ENCODE measurements at regions not wholly inside any gene's neighbourhood (a gene's known extent, or its start where the extent isn't known, plus 50 kb on each side); places are given as distances from the start of the nearest gene placed in this dataset.
"Not testable (repeated sequence)": the region's sequence is repeated elsewhere in the genome, so short reads cannot be mapped to it uniquely, and the experiment has no call there.

DNA sequence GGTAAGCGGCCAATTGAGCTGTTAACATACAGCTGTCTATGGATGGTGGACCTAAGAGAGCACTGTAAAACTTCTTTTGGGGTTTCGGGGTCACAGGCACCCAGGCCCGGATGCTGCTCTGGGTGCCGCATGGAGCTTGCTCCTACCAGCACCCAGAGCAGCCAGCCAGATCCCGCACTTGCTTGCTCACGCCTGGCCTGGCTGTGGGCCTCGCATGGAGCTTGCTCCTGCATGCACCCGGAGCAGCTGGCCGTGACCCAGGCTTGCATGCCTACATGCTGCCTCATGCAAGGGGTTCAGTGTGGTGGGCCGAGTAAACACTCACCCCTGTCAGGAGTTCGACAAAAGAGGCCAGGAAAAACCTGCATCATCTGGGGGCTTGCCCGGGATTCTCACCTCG lies 896.9 kb downstream of the SORCS1 start:
- Mint-ChIP-seq H3K27me3 (ENCODE audit: low read depth) (no peaks in the 10 kb centered on the region), H3K4me3 (no peak overlapping the region), H3K9me3 (peaks cover 4% of the 10 kb centered on the region), H3K36me3 (ENCODE audit: low read depth) (no peaks in the 10 kb centered on the region), H3K4me1 (ENCODE audit: low read depth) (no peaks in the 10 kb centered on the region), H3K27ac (no peak overlapping the region)

DNA sequence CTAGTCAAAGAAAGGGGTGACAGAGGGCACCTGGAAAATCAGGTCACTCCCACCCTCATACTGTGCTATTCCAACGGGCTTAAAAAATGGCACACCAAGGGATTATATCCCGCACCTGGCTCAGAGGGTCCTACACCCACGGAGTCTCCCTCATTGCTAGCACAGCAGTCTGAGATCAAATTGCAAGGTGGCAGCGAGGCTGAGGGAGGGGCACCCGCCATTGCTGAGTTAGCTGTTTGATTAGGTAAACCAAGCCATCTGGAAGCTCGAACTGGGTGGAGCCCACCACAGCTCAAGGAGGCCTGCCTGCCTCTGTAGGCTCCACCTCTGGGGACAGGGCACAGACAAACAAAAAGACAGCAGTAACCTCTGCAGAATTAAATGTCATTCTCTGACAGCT lies 907.1 kb downstream of the SORCS1 start:
- not testable (repeated sequence) for H3K4me1 Mint-ChIP-seq (ENCODE audit: low read depth); H3K36me3 Mint-ChIP-seq (ENCODE audit: low read depth); H3K4me3 Mint-ChIP-seq; H3K9me3 Mint-ChIP-seq; H3K27me3 Mint-ChIP-seq (ENCODE audit: low read depth); H3K27ac Mint-ChIP-seq

DNA sequence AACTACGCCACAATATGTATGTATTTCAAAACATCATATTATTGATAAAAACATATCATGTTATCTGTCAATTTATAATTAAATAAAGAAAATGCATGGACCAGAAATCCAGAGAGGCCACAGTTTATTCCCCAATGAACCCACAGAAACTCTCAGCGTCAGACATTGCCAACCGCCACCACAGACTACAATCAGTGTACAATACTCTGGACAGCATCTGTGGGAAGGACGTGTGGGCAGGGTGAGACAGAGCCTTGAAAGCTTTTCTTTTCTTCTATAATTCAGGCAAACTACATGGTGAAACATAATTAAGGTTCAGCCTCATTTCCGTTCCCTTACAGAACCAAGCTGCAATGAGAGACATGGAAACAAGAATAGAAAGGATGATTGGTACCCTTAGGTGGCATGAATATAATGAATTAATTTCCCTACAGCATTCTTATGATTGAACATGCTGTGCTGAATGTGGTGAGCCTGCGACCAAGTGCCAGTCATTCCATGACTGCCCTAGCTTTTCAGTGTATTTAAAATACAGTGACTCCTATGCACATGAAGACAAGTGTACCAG lies 909.3 kb downstream of the SORCS1 start:
- no peaks in the 10 kb centered on the region for H3K36me3 Mint-ChIP-seq (ENCODE audit: low read depth)
- no peaks in the 10 kb centered on the region for H3K27me3 Mint-ChIP-seq (ENCODE audit: low read depth)
- no peak overlapping the region for H3K27ac Mint-ChIP-seq
- no peaks in the 10 kb centered on the region for H3K9me3 Mint-ChIP-seq
- H3K4me1 Mint-ChIP-seq (ENCODE audit: low read depth) = no peaks in the 10 kb centered on the region
- no peak overlapping the region for H3K4me3 Mint-ChIP-seq

DNA sequence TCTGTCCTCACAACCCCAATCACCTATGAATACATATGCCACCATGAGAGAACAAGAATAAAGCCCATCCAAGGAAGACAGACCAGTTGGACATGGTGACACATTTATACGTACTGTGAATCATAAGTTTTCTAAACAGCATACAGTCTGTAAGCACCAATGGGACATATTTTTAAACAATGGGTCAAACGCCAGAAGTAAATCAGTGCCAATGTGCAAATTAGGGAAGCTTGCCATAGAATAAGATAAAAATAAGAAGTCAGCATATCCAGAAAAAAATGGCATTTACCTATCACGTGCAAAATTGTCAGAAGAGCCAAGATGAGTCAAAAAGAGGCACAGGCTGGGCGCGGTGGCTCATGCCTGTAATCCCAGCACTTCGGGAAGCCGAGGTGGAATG lies 910.4 kb downstream of the SORCS1 start:
- Mint-ChIP-seq H3K9me3 (no peaks in the 10 kb centered on the region), H3K36me3 (ENCODE audit: low read depth) (no peaks in the 10 kb centered on the region), H3K4me1 (ENCODE audit: low read depth) (no peaks in the 10 kb centered on the region), H3K4me3 (no peak overlapping the region), H3K27me3 (ENCODE audit: low read depth) (no peaks in the 10 kb centered on the region), H3K27ac (no peak overlapping the region)

DNA sequence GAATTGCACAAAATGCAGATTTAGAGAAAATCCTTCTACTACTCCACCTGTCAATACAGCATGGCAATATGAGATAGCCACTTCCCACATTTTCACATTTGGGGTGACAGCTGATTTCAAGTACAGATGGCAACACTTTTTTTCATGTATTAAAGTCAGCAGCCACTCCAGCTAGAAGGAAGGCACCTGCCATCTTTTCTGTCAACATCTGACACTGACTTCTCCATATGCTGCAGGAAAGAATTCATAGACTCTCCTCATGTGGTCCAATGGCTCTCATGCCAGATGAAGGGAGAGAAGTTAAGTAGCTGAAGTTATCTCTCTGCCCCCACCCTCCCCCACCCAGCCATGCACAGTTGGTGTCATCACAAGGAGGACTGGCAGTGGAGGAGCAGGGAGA lies 912.0 kb downstream of the SORCS1 start:
- no peaks in the 10 kb centered on the region for H3K9me3 Mint-ChIP-seq
- no peak overlapping the region for H3K4me3 Mint-ChIP-seq
- no peaks in the 10 kb centered on the region for H3K27me3 Mint-ChIP-seq (ENCODE audit: low read depth)
- H3K36me3 Mint-ChIP-seq (ENCODE audit: low read depth) = no peaks in the 10 kb centered on the region
- H3K4me1 Mint-ChIP-seq (ENCODE audit: low read depth) = no peaks in the 10 kb centered on the region
- H3K27ac Mint-ChIP-seq = no peak overlapping the region

DNA sequence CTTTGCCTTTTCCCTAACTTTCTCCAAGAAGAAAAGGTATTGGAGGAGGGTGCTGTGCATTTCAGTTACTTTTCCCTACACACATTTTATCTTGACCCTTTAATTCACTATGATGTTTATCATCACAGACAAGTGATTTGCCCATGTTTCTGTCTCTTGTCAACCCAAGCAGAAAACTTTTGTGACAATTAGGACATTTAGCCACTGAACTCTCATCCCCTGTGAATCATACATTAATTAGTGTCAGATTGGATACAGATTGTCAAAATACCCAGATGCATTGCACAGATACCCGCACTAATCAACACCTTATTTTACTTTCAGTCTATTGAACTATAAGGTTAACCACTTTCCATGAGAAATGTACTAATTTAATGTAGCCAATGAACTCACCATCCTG lies 912.9 kb downstream of the SORCS1 start:
- Mint-ChIP-seq H3K27ac (no peak overlapping the region), H3K27me3 (ENCODE audit: low read depth) (no peaks in the 10 kb centered on the region), H3K36me3 (ENCODE audit: low read depth) (no peaks in the 10 kb centered on the region)

DNA sequence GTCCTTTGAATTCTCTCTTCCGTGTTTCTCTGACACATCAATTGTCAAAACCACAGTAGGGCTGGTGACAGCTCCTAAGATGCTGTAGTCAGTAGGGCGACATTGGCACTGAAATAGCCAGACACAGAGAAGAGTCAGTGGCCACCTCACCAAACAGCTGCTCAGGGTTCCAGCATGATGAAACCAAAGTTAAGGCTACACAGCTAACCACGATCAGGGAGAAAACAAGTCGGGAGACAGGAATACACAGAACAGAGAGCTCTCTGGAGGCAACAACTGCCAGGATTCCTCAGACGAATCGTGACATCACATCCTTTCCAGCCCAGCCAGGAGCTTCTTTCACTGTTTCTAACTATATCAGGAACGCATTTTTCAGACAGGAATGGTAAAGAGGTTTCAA lies 922.2 kb downstream of the SORCS1 start:
- H3K27me3 Mint-ChIP-seq (ENCODE audit: low read depth) = no peaks in the 10 kb centered on the region
- H3K27ac Mint-ChIP-seq = no peak overlapping the region
- no peaks in the 10 kb centered on the region for H3K36me3 Mint-ChIP-seq (ENCODE audit: low read depth)
- H3K4me3 Mint-ChIP-seq = no peak overlapping the region
- H3K4me1 Mint-ChIP-seq (ENCODE audit: low read depth) = no peaks in the 10 kb centered on the region
- no peaks in the 10 kb centered on the region for H3K9me3 Mint-ChIP-seq

More for the DNA sequence above, 912.9 kb downstream of the SORCS1 start:
- H3K4me3 Mint-ChIP-seq = no peak overlapping the region
- H3K9me3 Mint-ChIP-seq = no peaks in the 10 kb centered on the region
- H3K4me1 Mint-ChIP-seq (ENCODE audit: low read depth) = no peaks in the 10 kb centered on the region

DNA sequence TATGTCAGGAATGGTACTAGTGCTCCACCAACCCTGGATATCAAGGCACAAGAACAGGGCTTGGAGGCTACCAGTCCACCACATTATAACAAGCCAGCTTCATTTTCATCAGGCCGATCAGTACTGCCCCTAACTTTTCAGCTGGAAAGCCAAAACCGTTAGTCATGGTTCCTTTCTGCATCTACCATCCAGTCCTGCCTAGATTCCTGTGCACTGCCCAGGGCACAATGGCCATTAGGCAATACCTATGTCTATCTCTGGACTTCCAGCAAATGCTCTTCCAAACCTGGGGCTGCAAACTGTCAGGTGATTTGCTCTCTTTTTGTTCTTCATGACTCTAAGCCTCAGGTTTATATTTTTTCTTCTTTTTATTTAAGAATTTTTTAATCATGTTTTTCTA lies 937.7 kb downstream of the SORCS1 start:
- Mint-ChIP-seq H3K27me3 (ENCODE audit: low read depth) (no peaks in the 10 kb centered on the region), H3K9me3 (no peaks in the 10 kb centered on the region), H3K36me3 (ENCODE audit: low read depth) (no peaks in the 10 kb centered on the region), H3K27ac (no peak overlapping the region), H3K4me1 (ENCODE audit: low read depth) (no peaks in the 10 kb centered on the region), H3K4me3 (no peak overlapping the region)

DNA sequence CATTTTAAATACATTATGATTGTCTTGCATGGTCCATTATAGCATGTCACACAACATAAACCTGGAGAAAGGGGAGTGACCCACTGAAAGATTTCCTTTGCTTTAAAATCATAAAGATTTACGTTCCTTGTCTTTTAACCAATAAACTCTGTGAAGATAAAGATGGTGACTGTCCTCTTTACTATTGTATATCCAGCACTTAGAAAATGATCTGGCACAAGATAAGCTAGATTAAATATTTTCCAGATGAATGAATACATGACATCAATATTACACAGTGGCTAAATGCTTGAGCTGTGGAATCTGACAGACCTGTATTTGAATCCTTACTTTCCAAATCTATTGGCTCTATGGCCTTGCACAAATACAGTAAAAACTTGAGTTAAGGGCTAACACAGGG lies 938.4 kb downstream of the SORCS1 start:
- Mint-ChIP-seq H3K27ac (no peak overlapping the region), H3K27me3 (ENCODE audit: low read depth) (no peaks in the 10 kb centered on the region), H3K4me1 (ENCODE audit: low read depth) (no peaks in the 10 kb centered on the region), H3K36me3 (ENCODE audit: low read depth) (no peaks in the 10 kb centered on the region), H3K4me3 (no peak overlapping the region), H3K9me3 (no peaks in the 10 kb centered on the region)

DNA sequence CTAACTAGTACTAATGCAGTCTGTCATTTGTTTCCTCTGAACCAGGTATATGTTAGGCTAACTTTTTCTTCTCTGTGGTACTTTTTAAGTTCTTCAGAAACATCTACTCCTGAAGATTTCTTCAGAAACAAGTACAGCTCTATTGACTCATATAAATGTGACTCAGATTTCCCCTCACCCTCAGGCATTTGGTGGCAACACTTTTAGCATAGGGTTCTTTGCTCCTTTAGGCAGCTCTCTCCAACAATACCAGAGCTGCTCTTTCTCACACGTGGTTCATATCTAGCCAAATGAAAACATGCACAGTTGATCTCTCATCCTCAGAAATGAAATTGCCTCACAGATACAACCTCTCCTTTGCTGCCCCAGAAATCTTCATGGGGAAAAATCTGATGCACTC lies 939.8 kb downstream of the SORCS1 start:
- no peak overlapping the region for H3K27ac Mint-ChIP-seq
- H3K4me3 Mint-ChIP-seq = no peak overlapping the region
- H3K27me3 Mint-ChIP-seq (ENCODE audit: low read depth) = no peaks in the 10 kb centered on the region
- H3K36me3 Mint-ChIP-seq (ENCODE audit: low read depth) = no peaks in the 10 kb centered on the region
- H3K9me3 Mint-ChIP-seq = no peaks in the 10 kb centered on the region
- H3K4me1 Mint-ChIP-seq (ENCODE audit: low read depth) = no peaks in the 10 kb centered on the region

DNA sequence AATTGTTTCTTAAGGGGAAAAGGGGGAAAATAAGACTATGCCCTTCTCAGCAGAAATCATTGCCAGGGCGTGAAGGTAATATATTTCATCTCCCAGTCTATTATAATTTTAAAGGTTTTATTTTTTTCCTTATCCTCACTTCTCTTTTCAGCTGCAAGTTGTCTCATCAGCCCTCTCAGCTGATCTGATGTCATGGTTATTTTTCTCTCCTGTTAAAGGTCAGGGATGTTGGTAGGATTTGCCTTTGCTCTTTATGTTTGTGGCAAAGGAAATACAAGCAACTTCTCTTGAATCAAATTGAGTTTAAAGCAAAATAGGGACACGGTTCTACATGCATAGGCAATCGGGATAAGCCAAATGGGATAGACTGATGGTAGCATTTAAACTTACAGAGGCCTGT lies 946.9 kb downstream of the SORCS1 start:
- H3K9me3 Mint-ChIP-seq = no peaks in the 10 kb centered on the region
- no peak overlapping the region for H3K27ac Mint-ChIP-seq
- no peaks in the 10 kb centered on the region for H3K4me1 Mint-ChIP-seq (ENCODE audit: low read depth)
- H3K36me3 Mint-ChIP-seq (ENCODE audit: low read depth) = no peaks in the 10 kb centered on the region
- no peaks in the 10 kb centered on the region for H3K27me3 Mint-ChIP-seq (ENCODE audit: low read depth)
- no peak overlapping the region for H3K4me3 Mint-ChIP-seq

DNA sequence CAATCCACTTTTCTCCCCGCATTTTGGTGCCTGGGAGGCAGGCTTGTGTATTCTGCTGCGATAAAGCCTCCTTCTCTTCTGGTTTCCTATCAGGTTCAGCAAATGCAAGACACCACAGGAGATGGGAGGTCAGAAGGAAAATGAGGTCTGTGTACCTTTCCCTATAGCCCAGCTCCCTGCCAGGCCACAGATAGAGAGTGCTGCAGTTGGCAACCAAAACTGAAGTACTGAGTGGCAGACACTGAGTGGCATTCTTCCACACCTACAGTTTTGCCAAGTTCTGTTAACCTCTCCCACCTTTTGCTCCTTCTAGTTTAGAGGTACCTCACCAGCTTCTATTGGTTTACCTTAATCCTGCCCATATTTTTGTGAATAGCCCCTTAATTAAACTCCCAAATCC lies 948.4 kb downstream of the SORCS1 start:
- Mint-ChIP-seq H3K9me3 (no peaks in the 10 kb centered on the region), H3K27me3 (ENCODE audit: low read depth) (no peaks in the 10 kb centered on the region), H3K4me3 (no peak overlapping the region), H3K4me1 (ENCODE audit: low read depth) (no peaks in the 10 kb centered on the region), H3K27ac (no peak overlapping the region), H3K36me3 (ENCODE audit: low read depth) (no peaks in the 10 kb centered on the region)

DNA sequence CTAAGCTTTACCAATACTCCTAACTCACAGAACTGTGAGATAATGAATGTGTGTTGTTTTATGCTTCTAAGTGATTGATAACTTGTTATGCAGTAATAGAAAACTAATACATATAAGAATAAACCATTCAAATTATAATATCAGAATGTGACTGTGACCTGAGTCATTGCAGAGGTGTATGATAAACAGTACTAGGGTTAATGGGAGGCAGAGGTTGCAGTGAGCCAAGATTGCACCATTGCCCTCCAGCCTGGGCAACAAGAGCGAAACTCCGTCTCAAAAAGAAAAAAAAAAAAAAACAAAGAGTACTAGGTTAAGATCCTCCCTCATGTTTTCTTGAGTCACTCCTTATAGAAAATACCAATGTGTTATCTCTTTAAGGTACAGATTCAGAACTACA lies 950.3 kb downstream of the SORCS1 start:
- H3K4me1 Mint-ChIP-seq (ENCODE audit: low read depth) = no peaks in the 10 kb centered on the region
- H3K27ac Mint-ChIP-seq = no peak overlapping the region
- no peaks in the 10 kb centered on the region for H3K9me3 Mint-ChIP-seq
- H3K27me3 Mint-ChIP-seq (ENCODE audit: low read depth) = no peaks in the 10 kb centered on the region
- no peaks in the 10 kb centered on the region for H3K36me3 Mint-ChIP-seq (ENCODE audit: low read depth)
- no peak overlapping the region for H3K4me3 Mint-ChIP-seq

DNA sequence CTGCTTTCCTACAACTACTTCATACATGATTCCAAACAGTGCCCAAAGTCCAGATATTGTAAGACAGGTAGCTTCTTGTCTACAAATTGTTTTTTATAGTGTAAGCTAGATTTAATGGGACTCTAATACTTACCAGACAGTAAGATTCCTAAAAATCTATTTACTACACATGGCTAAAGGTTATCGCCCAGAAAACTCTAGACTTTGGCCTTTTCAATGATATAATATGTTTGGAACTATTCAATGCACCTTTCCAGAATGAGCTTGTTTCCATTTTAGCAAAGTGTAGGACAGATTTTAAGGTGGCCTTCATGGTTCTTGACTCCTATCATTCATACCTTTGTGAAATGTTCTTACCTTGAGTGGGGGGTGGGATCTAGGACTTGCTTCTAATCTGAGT lies 951.0 kb downstream of the SORCS1 start:
- Mint-ChIP-seq H3K27me3 (ENCODE audit: low read depth) (no peaks in the 10 kb centered on the region), H3K36me3 (ENCODE audit: low read depth) (no peaks in the 10 kb centered on the region), H3K4me1 (ENCODE audit: low read depth) (no peaks in the 10 kb centered on the region), H3K4me3 (no peak overlapping the region), H3K9me3 (no peaks in the 10 kb centered on the region), H3K27ac (no peak overlapping the region)

DNA sequence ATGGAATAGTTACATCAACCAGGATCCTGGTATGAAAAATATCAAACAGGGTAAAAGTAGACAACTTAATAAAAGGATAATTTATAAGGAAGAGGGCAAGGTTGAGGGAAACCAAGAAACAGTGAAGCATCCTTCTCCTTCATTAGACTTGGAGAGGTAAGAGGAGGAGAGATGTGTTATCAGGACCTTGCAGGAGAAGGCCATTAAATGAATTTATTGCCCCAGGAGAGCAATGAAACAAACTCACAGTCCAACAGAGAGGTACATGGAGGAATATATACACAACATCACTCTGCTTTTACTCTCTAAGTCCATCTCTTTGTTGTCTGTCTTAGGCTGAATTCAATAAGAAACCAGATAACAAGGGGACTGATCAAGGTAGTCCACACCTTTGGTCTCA lies 966.2 kb downstream of the SORCS1 start:
- H3K27ac Mint-ChIP-seq = no peak overlapping the region
- H3K9me3 Mint-ChIP-seq = no peaks in the 10 kb centered on the region
- H3K36me3 Mint-ChIP-seq (ENCODE audit: low read depth) = no peaks in the 10 kb centered on the region
- no peak overlapping the region for H3K4me3 Mint-ChIP-seq
- H3K27me3 Mint-ChIP-seq (ENCODE audit: low read depth) = no peaks in the 10 kb centered on the region
- H3K4me1 Mint-ChIP-seq (ENCODE audit: low read depth) = no peaks in the 10 kb centered on the region

DNA sequence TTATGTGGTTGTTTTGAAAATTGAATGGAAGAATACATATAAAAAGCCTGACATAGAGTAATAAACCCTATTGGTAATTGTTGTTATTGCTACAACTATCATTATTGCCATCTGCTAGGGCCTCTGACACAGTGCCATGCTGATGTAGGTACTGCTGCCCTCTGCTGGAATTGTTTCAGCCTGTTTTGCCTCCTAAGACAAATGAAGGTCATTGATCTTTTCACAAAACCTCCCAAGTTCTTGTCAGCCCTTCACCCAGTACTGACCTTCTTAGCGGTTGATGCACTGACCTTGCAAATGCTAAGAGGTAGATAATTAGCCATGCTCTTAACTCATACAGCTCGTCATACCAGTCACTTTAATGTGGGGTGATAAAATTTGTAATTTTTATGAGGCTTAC lies 975.2 kb downstream of the SORCS1 start:
- Mint-ChIP-seq H3K4me1 (ENCODE audit: low read depth) (no peaks in the 10 kb centered on the region), H3K36me3 (ENCODE audit: low read depth) (no peaks in the 10 kb centered on the region), H3K27ac (no peak overlapping the region), H3K27me3 (ENCODE audit: low read depth) (no peaks in the 10 kb centered on the region), H3K4me3 (no peak overlapping the region), H3K9me3 (no peaks in the 10 kb centered on the region)
